ENCODE measurements at regions not wholly inside any gene's neighbourhood (a gene's known extent, or its start where the extent isn't known, plus 50 kb on each side); places are given as distances from the start of the nearest gene placed in this dataset.
"Not testable (repeated sequence)": the region's sequence is repeated elsewhere in the genome, so short reads cannot be mapped to it uniquely, and the experiment has no call there.

- TF ChIP-seq CTCF (IDR thresholded peaks at IDR 0.05; ENCODE audit: borderline replicate concordance, extremely low read depth, low read length, poor library complexity, severe bottlenecking) (no peak), EZH2 (IDR thresholded peaks at IDR 0.05; ENCODE audit: borderline replicate concordance, low read depth, low read length, severe bottlenecking) (no peak)
- Histone ChIP-seq H3K27ac (ENCODE audit: low read length) (no peak overlapping the region), H3K4me2 (ENCODE audit: insufficient read depth, low read length) (no peak overlapping the region), H4K20me1 (ENCODE audit: insufficient read depth, low read length) (no peaks in the 10 kb centered on the region), H3K9ac (ENCODE audit: low read depth, low read length) (no peak overlapping the region), H3K27me3 (ENCODE audit: insufficient read depth, low read length, poor library complexity) (no peaks in the 10 kb centered on the region), H3K36me3 (ENCODE audit: insufficient read depth, low read length) (no peaks in the 10 kb centered on the region), H3K4me1 (ENCODE audit: insufficient read depth, low read length) (no peaks in the 10 kb centered on the region), H3K9me3 (ENCODE audit: insufficient read depth, low read length, severe bottlenecking) (no peaks in the 10 kb centered on the region), H3K4me3 (ENCODE audit: low read depth in 1 of 2, low read length in 2 of 2) (no peak overlapping the region), H2AFZ (ENCODE audit: low read depth, low read length) (no peak overlapping the region), H3K79me2 (ENCODE audit: insufficient read depth, low read length) (no peaks in the 10 kb centered on the region)
- DNase-seq (no peak), ATAC-seq (ENCODE audit: insufficient read depth, low read depth) (no peak)
These were observed 110.4 kb upstream of the ZNF516 start for GRCh38 chr18:76605341-76605929.

GRCh38 chr18:76604935-76605240, 109.8 kb upstream of the ZNF516 start:
- Histone ChIP-seq H2AFZ (ENCODE audit: low read depth, low read length) (no peak overlapping the region), H3K36me3 (ENCODE audit: insufficient read depth, low read length) (no peaks in the 10 kb centered on the region), H3K4me1 (ENCODE audit: insufficient read depth, low read length) (no peaks in the 10 kb centered on the region), H3K4me2 (ENCODE audit: insufficient read depth, low read length) (no peak overlapping the region), H3K9me3 (ENCODE audit: insufficient read depth, low read length, severe bottlenecking) (no peaks in the 10 kb centered on the region), H4K20me1 (ENCODE audit: insufficient read depth, low read length) (no peaks in the 10 kb centered on the region), H3K9ac (ENCODE audit: low read depth, low read length) (no peak overlapping the region), H3K79me2 (ENCODE audit: insufficient read depth, low read length) (no peaks in the 10 kb centered on the region), H3K4me3 (ENCODE audit: low read depth in 1 of 2, low read length in 2 of 2) (no peak overlapping the region), H3K27me3 (ENCODE audit: insufficient read depth, low read length, poor library complexity) (no peaks in the 10 kb centered on the region), H3K27ac (ENCODE audit: low read length) (no peak overlapping the region)
- no peak for ATAC-seq (ENCODE audit: insufficient read depth, low read depth)
- TF ChIP-seq CTCF (IDR thresholded peaks at IDR 0.05; ENCODE audit: borderline replicate concordance, extremely low read depth, low read length, poor library complexity, severe bottlenecking), result no peak
- no peak for DNase-seq

- Histone ChIP-seq H2AFZ (ENCODE audit: low read depth, low read length) (no peak overlapping the region), H3K36me3 (ENCODE audit: insufficient read depth, low read length) (no peaks in the 10 kb centered on the region), H3K4me3 (ENCODE audit: low read depth in 1 of 2, low read length in 2 of 2) (no peak overlapping the region), H3K9ac (ENCODE audit: low read depth, low read length) (no peak overlapping the region), H3K27ac (ENCODE audit: low read length) (no peak overlapping the region), H3K4me1 (ENCODE audit: insufficient read depth, low read length) (no peaks in the 10 kb centered on the region), H4K20me1 (ENCODE audit: insufficient read depth, low read length) (no peaks in the 10 kb centered on the region), H3K4me2 (ENCODE audit: insufficient read depth, low read length) (no peak overlapping the region), H3K9me3 (ENCODE audit: insufficient read depth, low read length, severe bottlenecking) (no peaks in the 10 kb centered on the region), H3K27me3 (ENCODE audit: insufficient read depth, low read length, poor library complexity) (no peaks in the 10 kb centered on the region), H3K79me2 (ENCODE audit: insufficient read depth, low read length) (no peaks in the 10 kb centered on the region)
- TF ChIP-seq EZH2 (IDR thresholded peaks at IDR 0.05; ENCODE audit: borderline replicate concordance, low read depth, low read length, severe bottlenecking), result no peak
- DNase-seq, result no peak
- no peak for ATAC-seq (ENCODE audit: insufficient read depth, low read depth)
These were observed 109.3 kb upstream of the ZNF516 start for GRCh38 chr18:76604108-76604934.

GRCh38 chr18:76602191-76602590, 107.1 kb upstream of the ZNF516 start:
- Histone ChIP-seq H3K4me2 (ENCODE audit: insufficient read depth, low read length) (no peak overlapping the region), H3K9me3 (ENCODE audit: insufficient read depth, low read length, severe bottlenecking) (no peaks in the 10 kb centered on the region), H3K27ac (ENCODE audit: low read length) (no peak overlapping the region), H3K36me3 (ENCODE audit: insufficient read depth, low read length) (no peaks in the 10 kb centered on the region), H3K79me2 (ENCODE audit: insufficient read depth, low read length) (no peaks in the 10 kb centered on the region), H2AFZ (ENCODE audit: low read depth, low read length) (no peak overlapping the region), H3K4me3 (ENCODE audit: low read depth in 1 of 2, low read length in 2 of 2) (no peak overlapping the region), H3K4me1 (ENCODE audit: insufficient read depth, low read length) (no peaks in the 10 kb centered on the region), H4K20me1 (ENCODE audit: insufficient read depth, low read length) (no peaks in the 10 kb centered on the region), H3K27me3 (ENCODE audit: insufficient read depth, low read length, poor library complexity) (no peaks in the 10 kb centered on the region), H3K9ac (ENCODE audit: low read depth, low read length) (no peak overlapping the region)
- TF ChIP-seq EZH2 (IDR thresholded peaks at IDR 0.05; ENCODE audit: borderline replicate concordance, low read depth, low read length, severe bottlenecking) (no peak), CTCF (IDR thresholded peaks at IDR 0.05; ENCODE audit: borderline replicate concordance, extremely low read depth, low read length, poor library complexity, severe bottlenecking) (no peak)
- DNase-seq (no peak), ATAC-seq (ENCODE audit: insufficient read depth, low read depth) (0 out of 3 replicates have a peak, but pooled peaks have one; percentile 33)

- not testable (repeated sequence) for H3K27ac ChIP-seq (ENCODE audit: low read length); H3K4me1 ChIP-seq (ENCODE audit: insufficient read depth, low read length); H2AFZ ChIP-seq (ENCODE audit: low read depth, low read length); H3K9ac ChIP-seq (ENCODE audit: low read depth, low read length); H3K9me3 ChIP-seq (ENCODE audit: insufficient read depth, low read length, severe bottlenecking); H3K79me2 ChIP-seq (ENCODE audit: insufficient read depth, low read length); H4K20me1 ChIP-seq (ENCODE audit: insufficient read depth, low read length); H3K27me3 ChIP-seq (ENCODE audit: insufficient read depth, low read length, poor library complexity); H3K4me3 ChIP-seq (ENCODE audit: low read depth in 1 of 2, low read length in 2 of 2); H3K4me2 ChIP-seq (ENCODE audit: insufficient read depth, low read length); ATAC-seq (ENCODE audit: insufficient read depth, low read depth); H3K36me3 ChIP-seq (ENCODE audit: insufficient read depth, low read length); DNase-seq
These were observed 105.0 kb upstream of the ZNF516 start for GRCh38 chr18:76600076-76600475.

Measured in DND-41 (cell line).